ENCODE measurements at regions not wholly inside any gene's neighbourhood (a gene's known extent, or its start where the extent isn't known, plus 50 kb on each side); places are given as distances from the start of the nearest gene placed in this dataset.

DNA sequence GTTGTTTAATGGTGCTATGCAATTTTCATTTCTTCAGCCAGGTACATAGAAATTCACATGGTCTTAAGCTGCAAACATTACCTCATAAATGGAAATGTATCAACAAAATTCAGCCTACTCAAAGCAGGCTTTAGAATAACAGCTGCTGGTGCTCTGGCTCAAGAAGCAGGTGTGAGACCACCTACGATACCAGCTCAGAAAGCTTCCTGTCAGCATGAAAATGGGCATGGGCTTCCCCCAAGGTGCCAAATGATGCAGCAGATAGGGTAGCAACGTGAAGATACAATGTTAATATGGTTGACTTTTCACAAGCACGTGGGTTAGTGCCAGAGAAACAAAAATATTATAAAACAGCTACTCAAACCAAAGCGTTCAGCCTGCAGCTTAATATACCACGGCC lies 343.4 kb upstream of the PRICKLE1 start:
- Histone ChIP-seq H3K79me1 (ENCODE audit: insufficient read depth, low read depth, low read length, poor library complexity, severe bottlenecking) (no peaks in the 10 kb centered on the region), H3K14ac (ENCODE audit: insufficient read depth, low read length) (no peak overlapping the region), H3T11ph (ENCODE audit: low read length) (no peak overlapping the region), H4K91ac (ENCODE audit: insufficient read length, low read depth, low read length) (no peak overlapping the region), H3K27me3 (ENCODE audit: insufficient read depth, low read length) (no peaks in the 10 kb centered on the region), H4K5ac (ENCODE audit: insufficient read length, low read depth, low read length) (no peak overlapping the region), H2BK12ac (ENCODE audit: insufficient read length, low read depth, low read length) (no peak overlapping the region), H3K4me1 (ENCODE audit: insufficient read depth, low read length) (no peaks in the 10 kb centered on the region), H3K27ac (ENCODE audit: insufficient read length, low read depth, low read length) (no peak overlapping the region), H3K9ac (ENCODE audit: extremely low read depth, insufficient read length, low read length) (no peak overlapping the region), H3K79me2 (ENCODE audit: insufficient read depth, low read length) (no peaks in the 10 kb centered on the region), H3K23ac (ENCODE audit: insufficient read length, low read depth, low read length) (no peak overlapping the region), H2BK5ac (ENCODE audit: insufficient read length, low read length) (no peak overlapping the region), H2AFZ (ENCODE audit: low read length) (no peak overlapping the region), H4K20me1 (ENCODE audit: control insufficient read depth, insufficient read depth, insufficient read length) (no peaks in the 10 kb centered on the region), H2AK5ac (ENCODE audit: insufficient read length, low read length) (no peak overlapping the region), H4K8ac (replicated peaks; ENCODE audit: insufficient read length, low read depth, low read length) (no peak overlapping the region), H2BK20ac (ENCODE audit: low read depth, low read length, poor library complexity, severe bottlenecking) (no peak overlapping the region), H3K4ac (ENCODE audit: low read depth, low read length) (no peak overlapping the region), H3K56ac (ENCODE audit: insufficient read length, low read depth, low read length) (no peak overlapping the region), H3K4me2 (ENCODE audit: insufficient read depth, insufficient read length, low read length) (no peak overlapping the region), H3K9me3 (ENCODE audit: control insufficient read depth, low read depth, low read length) (no peaks in the 10 kb centered on the region), H3K23me2 (ENCODE audit: insufficient read length, low read depth, low read length, poor library complexity, severe bottlenecking) (no peaks in the 10 kb centered on the region), H2BK15ac (ENCODE audit: low read depth, low read length) (no peak overlapping the region), H2BK120ac (ENCODE audit: low read depth, low read length, poor library complexity, severe bottlenecking) (no peak overlapping the region), H3K18ac (ENCODE audit: insufficient read length, low read depth, low read length) (no peak overlapping the region)
- no peak for DNase-seq
- TF ChIP-seq, protein P1, sequence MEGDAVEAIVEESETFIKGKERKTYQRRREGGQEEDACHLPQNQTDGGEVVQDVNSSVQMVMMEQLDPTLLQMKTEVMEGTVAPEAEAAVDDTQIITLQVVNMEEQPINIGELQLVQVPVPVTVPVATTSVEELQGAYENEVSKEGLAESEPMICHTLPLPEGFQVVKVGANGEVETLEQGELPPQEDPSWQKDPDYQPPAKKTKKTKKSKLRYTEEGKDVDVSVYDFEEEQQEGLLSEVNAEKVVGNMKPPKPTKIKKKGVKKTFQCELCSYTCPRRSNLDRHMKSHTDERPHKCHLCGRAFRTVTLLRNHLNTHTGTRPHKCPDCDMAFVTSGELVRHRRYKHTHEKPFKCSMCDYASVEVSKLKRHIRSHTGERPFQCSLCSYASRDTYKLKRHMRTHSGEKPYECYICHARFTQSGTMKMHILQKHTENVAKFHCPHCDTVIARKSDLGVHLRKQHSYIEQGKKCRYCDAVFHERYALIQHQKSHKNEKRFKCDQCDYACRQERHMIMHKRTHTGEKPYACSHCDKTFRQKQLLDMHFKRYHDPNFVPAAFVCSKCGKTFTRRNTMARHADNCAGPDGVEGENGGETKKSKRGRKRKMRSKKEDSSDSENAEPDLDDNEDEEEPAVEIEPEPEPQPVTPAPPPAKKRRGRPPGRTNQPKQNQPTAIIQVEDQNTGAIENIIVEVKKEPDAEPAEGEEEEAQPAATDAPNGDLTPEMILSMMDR (conservative IDR thresholded peaks at IDR 0.05): no peak
- Mint-ChIP-seq H3K4me3 (no peak overlapping the region), H3K27me3 (ENCODE audit: low read depth) (no peaks in the 10 kb centered on the region), H3K4me1 (0 out of 4 replicates have a peak, but pooled peaks cover 0 to 4% of the 10 kb centered on the region in 2 experiments), H3K36me3 (ENCODE audit: insufficient read depth in 1 of 3, low read depth in 3 of 3) (no peaks in the 10 kb centered on the region), H3K9me3 (no peaks in the 10 kb centered on the region), H3K27ac (no peak overlapping the region)
- no CpG with 5 or more reads among the region's 5 CpGs for WGBS (ENCODE audit: extremely low coverage, insufficient read length, low lambda C conversion rate)
